RCC 7860 (cell line): ENCODE measurements at regions not wholly inside any gene's neighbourhood (a gene's known extent, or its start where the extent isn't known, plus 50 kb on each side); places are given as distances from the start of the nearest gene placed in this dataset.

Experiments
- DNase-seq: peaks from one replicate; pipeline ENCODE4 v3.0.0-alpha.2; 2015; ENCODE audit warnings: low spot score
- FAIRE-seq: peaks from 2 replicates; lab custom pipeline; 2012; peaks lifted over from hg19 to GRCh38; lab: Jason Lieb, UNC

DNA sequence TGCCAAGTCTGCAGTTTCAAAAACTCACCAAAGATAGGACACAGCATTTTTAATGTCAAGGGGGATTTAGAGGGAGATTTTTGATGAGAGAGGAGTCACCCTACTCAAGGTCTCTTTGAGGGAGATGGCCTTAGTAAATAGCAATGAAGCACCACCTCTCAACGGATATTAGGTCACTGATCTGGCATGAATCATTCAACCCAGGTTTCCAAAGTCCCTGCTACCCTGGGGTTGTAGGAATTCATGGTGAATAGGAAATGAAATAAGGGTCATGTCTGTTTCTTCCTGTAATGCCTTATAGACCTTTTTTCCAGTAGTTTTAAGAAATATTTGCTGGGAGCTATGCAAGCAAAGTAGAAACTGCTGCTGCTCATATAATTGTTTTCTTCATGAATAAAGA lies 2154.9 kb downstream of the LRRC4C start:
- DNase-seq (no peak), FAIRE-seq (no peak)

DNA sequence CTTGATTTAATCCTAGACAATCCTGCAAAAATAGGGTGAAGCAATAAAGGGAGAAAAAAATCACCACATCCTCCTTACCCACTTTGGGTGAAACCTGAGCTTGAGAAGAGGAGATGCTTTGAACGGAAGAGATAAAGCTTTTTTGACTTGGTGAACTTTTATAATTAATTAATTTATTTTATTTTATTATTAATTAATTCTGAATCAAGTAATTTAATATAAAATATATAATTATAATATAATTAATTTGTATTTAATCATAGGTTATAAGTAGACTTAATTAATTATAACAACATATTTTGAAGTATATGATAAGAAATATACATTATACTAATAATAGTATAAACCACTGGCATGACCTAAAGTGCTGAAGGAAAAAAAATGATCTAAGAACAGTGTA lies 2164.8 kb downstream of the LRRC4C start:
- FAIRE-seq (no peak), DNase-seq (no peak)

DNA sequence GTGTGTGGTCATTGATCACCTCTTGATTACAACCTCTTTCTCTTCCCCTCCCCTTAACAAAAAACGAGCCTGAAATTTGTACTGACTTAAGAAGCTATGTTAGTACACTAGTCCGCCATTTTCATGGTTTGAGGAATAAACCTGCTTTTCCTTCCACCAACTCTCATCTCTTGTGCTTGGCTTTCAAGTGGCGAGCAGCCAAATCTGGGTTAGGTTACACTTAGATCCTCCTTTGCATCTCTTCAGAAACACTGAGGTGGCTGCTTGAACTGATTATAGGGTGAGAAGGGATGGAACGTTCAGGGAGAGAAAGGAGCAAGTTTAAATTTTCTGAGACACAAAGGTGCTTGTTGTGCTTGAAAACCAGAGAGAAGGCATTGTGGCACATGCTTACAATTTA lies 2171.4 kb downstream of the LRRC4C start:
- DNase-seq (no peak), FAIRE-seq (no peak)

DNA sequence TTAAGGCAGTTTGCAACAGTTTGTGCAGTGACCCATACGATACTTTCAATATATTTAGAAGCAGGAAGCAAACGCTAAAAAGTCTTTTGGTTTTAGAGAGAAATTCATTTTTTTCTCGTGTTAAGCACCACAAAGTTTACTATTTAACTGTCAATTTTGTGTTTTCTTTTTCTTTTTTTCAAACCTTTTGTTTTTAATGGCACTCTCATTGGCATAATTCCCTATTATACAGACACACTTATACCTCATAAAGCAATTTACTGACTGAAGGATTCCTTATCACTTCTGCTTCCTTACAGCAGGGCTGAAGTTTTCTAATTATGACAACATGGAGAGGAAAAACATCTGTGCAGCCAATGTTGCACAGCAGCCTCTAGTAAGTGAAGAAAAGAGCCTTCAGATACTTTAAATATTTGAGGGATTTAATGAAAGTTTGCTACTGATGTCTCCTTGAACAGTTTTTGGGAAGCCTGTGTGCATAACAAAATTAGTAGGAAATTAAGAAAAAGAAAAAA lies 2191.2 kb downstream of the LRRC4C start:
- FAIRE-seq (no peak), DNase-seq (no peak)

DNA sequence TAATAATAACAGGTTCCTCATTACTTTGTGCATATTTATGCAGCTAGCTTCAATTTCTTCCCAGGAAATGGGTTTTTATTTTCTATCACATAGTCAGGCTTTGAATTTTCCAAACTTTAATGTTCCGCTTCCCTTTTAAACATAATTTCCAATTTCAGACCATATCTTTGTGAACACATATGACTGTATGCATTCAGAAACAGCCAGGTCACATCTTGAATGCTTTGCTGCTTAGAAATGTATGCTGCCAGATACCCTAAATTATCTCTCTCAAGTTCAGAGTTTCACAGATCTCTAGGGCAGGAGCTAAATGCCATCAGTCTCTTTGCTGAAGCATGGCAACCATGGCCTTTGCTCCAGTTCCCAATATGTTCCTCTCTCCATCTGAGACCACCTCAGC lies 2203.8 kb downstream of the LRRC4C start:
- FAIRE-seq = no peak
- DNase-seq = no peak

DNA sequence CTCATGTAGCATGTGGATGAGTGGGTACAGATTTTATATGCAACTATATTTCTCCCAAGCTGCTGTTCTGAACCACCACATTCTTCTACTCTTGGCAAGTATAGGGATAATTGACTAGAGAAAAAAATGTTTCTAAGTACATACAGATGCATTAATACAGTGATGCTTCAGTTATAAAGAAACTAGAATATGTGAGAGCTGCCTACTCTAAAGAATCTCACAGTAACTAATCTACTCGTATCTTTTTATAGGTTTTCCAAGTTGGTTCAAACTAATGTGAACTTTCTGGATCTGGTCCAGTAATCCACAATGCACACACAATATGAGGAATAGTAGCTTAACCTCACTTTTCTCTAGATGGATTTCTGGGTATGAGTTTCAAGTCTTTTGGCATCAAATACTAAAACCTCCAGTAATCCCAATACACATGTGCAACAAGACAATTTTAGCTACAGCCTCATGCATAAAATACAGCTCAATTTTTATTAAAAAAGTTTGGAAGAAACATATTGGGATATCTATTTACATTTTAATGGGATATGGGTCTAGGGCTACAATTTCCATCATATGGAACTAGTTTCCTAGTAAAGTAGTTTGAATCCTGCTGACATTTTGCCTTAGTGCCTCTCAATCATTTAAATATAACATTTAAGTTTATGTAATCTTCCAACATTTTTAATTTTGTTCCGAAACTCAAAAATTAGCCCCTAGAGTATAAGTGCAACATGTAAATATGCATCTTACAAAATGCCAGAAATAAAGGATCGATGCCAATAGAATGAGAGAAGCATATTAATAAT lies 2209.7 kb downstream of the LRRC4C start:
- no peak for DNase-seq
- no peak for FAIRE-seq

DNA sequence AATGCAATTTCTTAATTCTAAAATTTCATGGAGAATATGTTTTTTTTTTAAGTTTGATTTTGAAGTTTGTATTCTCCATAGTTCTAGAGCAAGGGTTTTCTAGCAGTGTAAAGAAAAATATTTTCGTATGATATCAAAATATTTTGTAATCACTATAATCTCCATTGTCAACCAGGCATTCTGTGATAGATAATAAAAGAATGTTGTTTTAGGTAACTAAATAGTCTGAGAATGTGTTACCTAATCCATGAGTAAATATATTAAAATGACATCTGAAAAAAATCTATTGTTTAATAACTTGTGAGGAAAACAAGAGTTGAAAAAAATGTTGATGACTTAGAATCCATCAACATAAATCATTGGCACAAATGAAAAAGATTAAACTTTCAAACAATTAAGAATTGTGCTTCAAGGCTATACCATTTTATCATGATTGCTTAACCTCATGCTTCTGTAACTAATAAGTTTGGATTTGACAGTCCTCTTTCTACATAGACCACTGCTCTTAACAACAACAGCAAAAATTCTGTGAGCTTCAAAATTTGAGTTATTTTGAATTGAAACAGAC lies 2211.8 kb downstream of the LRRC4C start:
- FAIRE-seq = no peak

GRCh38 chr11:39239553-39239952 lies 2219.9 kb downstream of the LRRC4C start:
- DNase-seq = no peak
- FAIRE-seq = no peak

More for the DNA sequence above, 2211.8 kb downstream of the LRRC4C start:
- DNase-seq = no peak

GRCh38 chr11:39236916-39237315 lies 2222.5 kb downstream of the LRRC4C start:
- no peak for FAIRE-seq
- no peak for DNase-seq

GRCh38 chr11:39221550-39222138 lies 2237.8 kb downstream of the LRRC4C start:
- no peak for DNase-seq
- no peak for FAIRE-seq

GRCh38 chr11:39220501-39221230 lies 2238.8 kb downstream of the LRRC4C start:
- FAIRE-seq (no peak), DNase-seq (no peak)

DNA sequence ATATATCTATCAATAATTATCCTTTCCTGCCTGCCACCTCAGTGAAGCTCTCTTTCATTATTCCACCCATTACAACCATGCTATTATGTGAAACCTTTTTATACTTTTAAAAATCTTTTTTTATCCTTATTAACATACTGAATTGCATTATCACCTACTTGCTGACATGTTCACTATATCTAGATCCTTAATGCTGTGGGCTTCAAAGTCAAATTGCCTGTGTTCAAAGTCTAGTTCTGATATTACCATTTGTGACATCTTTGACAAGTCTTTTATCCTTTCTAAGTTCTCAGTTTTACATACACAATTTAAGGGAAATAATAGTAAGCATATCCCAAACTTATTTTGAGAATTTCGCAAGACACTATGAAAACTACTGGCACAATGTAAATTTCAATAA lies 2239.4 kb downstream of the LRRC4C start:
- FAIRE-seq (no peak), DNase-seq (no peak)

DNA sequence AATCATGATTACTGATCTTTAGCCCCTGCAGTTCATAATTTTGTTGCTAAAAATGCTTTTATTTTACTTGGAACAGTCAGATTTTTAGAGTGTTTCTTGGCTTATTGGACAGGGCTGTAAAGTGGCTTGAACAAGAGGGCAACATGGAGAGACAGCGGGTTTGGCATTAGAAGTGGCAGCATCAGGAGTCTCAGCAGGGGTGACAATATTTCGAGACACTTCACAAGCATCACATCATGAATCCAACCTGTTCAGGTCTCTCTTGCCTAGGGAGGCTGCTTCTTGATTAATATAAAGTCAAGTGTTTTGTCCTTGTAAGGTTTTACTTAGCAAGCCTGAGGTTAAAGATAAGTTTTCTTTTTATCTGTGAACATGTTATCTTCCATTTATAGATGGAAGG lies 2249.5 kb downstream of the LRRC4C start:
- no peak for FAIRE-seq
- no peak for DNase-seq

GRCh38 chr11:39205236-39205995 lies 2254.0 kb downstream of the LRRC4C start:
- DNase-seq (no peak), FAIRE-seq (no peak)

GRCh38 chr11:39192671-39193070 lies 2266.8 kb downstream of the LRRC4C start:
- FAIRE-seq (no peak), DNase-seq (no peak)

- DNase-seq (no peak), FAIRE-seq (no peak)
Measured at GRCh38 chr11:39190751-39191150, 2268.7 kb downstream of the LRRC4C start.

DNA sequence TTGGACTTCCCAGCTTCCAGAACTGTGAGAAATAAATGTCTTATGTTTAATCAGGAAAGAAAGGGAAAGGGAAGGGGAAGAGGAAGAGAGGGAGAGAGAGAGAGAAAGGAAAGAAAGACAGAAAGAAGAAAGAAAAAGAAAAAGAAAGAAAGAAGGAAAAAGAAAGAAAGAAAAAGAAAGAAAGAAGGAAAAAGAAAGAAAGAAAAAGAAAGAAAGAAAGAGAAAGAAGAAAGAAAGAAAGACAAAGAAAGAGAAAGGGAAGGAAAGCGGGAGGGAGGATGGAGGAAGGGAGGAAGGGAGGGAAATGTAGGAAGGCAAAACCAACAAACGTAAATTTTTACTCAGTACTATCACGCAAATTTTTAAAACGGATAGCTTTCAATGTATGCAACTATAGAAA lies 2281.8 kb downstream of the LRRC4C start:
- DNase-seq (no peak), FAIRE-seq (no peak)

DNA sequence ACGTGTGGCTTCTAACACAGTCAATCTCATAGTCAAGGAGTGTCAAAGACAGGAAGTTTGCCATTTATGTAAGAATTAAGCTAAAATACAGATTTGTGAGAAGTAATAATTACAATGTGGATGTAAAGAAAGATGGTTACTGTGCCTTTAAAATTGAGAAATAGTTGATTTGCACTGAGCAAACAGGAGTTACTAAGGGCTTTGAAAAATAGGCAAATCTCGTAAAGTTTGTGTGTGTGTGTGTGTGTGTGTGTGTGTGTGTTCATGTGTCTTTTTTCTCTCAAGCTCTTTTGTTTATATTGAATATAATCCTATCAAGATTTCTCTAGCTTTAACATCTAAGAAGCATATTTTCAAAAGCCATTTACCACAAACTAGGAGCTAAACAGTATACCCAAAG lies 2284.5 kb downstream of the LRRC4C start:
- DNase-seq (no peak), FAIRE-seq (no peak)

- FAIRE-seq (no peak), DNase-seq (no peak)
Measured at GRCh38 chr11:39174196-39174595, 2285.3 kb downstream of the LRRC4C start.

- no peak for FAIRE-seq
- no peak for DNase-seq
Measured at GRCh38 chr11:39165021-39165420, 2294.4 kb downstream of the LRRC4C start.

DNA sequence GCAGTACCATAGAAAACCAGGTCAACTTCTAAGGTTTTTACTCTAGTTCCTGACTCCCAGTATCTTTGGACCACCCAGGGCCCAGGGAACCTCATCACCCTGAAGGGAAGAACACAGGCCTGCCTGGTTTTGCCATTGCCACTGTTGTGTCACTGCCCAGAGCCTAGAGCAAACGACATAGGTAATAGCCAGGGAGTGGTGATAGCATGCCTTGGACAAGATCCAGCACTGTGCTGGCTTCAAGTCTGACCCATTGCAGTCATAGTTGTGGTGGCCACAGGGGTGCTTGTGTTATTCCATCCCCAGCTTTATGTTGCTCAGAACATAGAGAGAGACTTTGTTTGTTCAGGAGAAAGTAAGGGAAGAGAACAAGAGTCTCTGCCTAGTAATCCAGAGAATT lies 2310.2 kb downstream of the LRRC4C start:
- DNase-seq = no peak
- FAIRE-seq = no peak
